Left ventricle myocardium inferior (tissue), 1 donor: ENCODE measurements at regions not wholly inside any gene's neighbourhood (a gene's known extent, or its start where the extent isn't known, plus 50 kb on each side); places are given as distances from the start of the nearest gene placed in this dataset.
A peak's percentile ranks its signal among the peaks of the same experiment; 100 is the strongest.

Experiments
- DNase-seq: peaks from one replicate; pipeline ENCODE4 v3.0.0-alpha.2; 2020
- H3K27ac ChIP-seq: fragments of 200-600 bp; replicated peaks from 2 replicates; pipeline ENCODE4 v1.8.0; 2021
- H3K27me3 ChIP-seq: fragments of 200-600 bp; 2 replicates; pipeline ENCODE4 v1.8.0; 2021; ENCODE audit warnings: low read depth
- H3K36me3 ChIP-seq: fragments of 200-600 bp; 2 replicates; pipeline ENCODE4 v1.8.0; 2021
- H3K4me1 ChIP-seq: fragments of 200-600 bp; 2 replicates; pipeline ENCODE4 v1.8.0; 2021
- H3K4me3 ChIP-seq: fragments of 200-600 bp; 2 replicates; pipeline ENCODE4 v1.8.0; 2021; ENCODE audit warnings: mild to moderate bottlenecking, moderate library complexity
- H3K9me3 ChIP-seq: fragments of 200-600 bp; replicated peaks from 2 replicates; pipeline ENCODE4 v1.8.0; 2021
- intact Hi-C: fragments of 100-400 bp; cut with micrococcal nuclease; formaldehyde crosslinking; loops from one replicate; pipeline ENCODE4 v1.11.0; 2022
- TF ChIP-seq, protein P1 (sequence below): fragments of 200-600 bp; IDR thresholded peaks from 2 replicates; pipeline ENCODE4 v1.8.0; 2021; ENCODE audit warnings: antibody characterized with exemption, mild to moderate bottlenecking, borderline replicate concordance
- donor health status: DM: no; HTN: yes; CAD: no; lungs with severe emphysema.

DNA sequence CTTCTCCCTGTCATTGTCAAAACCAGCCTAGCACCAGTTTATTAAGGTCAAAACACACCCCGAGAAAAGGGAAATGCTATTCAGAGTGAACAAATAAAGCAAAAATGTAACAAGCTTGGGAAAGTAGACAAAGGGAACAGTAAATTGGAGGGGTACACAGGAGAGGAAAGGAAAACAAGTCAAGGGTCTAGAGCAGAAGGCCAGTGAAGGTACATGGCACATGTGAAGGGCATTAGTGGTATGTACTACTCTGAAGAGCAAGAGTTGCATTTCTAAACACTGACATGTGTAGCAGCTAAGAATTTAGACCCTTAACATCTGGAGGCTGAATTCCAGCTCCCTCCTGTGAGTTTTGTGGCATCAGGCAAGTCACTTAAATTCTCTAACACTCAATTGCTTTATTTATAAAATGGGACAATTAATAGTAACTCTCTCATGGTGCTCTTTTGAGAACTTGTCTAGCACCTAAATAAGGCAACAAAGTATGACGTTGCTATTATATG lies 244.3 kb upstream of the ADAMTS9 start:
- Histone ChIP-seq H3K36me3 (no peaks in the 10 kb centered on the region), H3K9me3 (peaks cover 13% of the 10 kb centered on the region), H3K27me3 (no peaks in the 10 kb centered on the region), H3K4me1 (no peaks in the 10 kb centered on the region), H3K4me3 (no peak overlapping the region), H3K27ac (no peak overlapping the region)
- TF ChIP-seq, protein P1, sequence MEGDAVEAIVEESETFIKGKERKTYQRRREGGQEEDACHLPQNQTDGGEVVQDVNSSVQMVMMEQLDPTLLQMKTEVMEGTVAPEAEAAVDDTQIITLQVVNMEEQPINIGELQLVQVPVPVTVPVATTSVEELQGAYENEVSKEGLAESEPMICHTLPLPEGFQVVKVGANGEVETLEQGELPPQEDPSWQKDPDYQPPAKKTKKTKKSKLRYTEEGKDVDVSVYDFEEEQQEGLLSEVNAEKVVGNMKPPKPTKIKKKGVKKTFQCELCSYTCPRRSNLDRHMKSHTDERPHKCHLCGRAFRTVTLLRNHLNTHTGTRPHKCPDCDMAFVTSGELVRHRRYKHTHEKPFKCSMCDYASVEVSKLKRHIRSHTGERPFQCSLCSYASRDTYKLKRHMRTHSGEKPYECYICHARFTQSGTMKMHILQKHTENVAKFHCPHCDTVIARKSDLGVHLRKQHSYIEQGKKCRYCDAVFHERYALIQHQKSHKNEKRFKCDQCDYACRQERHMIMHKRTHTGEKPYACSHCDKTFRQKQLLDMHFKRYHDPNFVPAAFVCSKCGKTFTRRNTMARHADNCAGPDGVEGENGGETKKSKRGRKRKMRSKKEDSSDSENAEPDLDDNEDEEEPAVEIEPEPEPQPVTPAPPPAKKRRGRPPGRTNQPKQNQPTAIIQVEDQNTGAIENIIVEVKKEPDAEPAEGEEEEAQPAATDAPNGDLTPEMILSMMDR = no peak
- intact Hi-C loops = no loop called here
- DNase-seq = no peak

DNA sequence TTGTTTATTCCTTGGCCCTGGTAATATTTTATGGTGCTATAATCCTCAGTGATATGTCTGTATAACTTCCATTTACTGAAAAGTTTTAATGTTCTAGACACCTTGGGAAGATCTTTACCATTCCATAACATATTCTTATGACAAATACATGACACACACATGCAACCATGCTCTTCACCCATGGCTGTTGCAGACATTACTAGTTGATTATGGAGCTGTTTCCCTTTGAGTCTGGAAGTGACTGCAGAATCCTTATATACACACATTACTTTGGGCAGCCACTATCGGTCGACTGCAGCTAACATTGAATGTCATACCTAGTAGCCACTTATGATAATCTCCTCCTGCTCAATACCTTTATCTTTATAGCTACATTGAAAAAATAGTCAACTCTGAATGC lies 243.1 kb upstream of the ADAMTS9 start:
- H3K27me3 ChIP-seq = no peaks in the 10 kb centered on the region
- no peaks in the 10 kb centered on the region for H3K4me1 ChIP-seq
- no peak overlapping the region for H3K4me3 ChIP-seq
- no peaks in the 10 kb centered on the region for H3K36me3 ChIP-seq
- TF ChIP-seq, protein P1 = no peak
- no peak for DNase-seq
- intact Hi-C loops = no loop called here
- H3K9me3 ChIP-seq = peaks cover 13% of the 10 kb centered on the region
- no peak overlapping the region for H3K27ac ChIP-seq

DNA sequence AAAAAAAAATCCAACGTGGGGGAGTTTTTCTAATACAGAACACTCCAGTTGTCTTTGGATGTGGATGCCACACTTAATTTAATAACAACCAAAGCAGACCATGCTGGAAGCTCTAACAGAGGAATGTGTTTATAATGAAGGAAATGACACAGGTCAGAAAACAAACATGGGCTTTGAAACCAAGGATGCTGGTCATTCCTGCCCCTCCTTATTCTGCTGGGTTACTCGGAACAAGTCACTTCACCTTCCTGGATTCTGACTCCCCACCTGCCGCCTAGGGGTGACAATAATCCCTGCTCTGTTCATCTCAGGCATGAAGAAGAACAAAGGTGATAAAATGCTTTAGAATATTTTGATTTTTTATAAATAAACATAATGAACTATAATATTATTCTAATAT lies 240.9 kb upstream of the ADAMTS9 start:
- no peak for DNase-seq
- peak overlapping the region; percentile 32 for H3K27ac ChIP-seq

DNA sequence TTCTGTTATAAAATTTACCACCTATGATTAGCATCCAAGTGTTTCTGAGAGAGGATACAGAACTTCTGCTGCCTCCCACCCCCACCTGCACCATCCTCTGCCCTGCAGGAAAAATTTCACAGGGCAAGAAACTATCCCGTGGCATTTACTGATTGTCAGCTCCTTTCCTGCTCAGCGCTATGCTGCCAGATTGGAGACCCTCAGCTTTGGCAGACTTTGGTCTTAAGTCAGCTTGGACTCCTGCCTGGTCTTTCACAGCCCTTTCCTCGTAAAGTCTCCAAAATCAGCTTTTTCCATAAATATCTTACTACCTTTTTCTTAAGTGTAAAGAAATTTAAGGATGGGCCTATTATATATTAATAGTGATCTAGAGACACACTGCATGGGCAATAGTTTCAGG lies 239.9 kb upstream of the ADAMTS9 start:
- no peaks in the 10 kb centered on the region for H3K27me3 ChIP-seq
- peaks cover 4% of the 10 kb centered on the region for H3K9me3 ChIP-seq
- no peak overlapping the region for H3K4me3 ChIP-seq
- no peak for DNase-seq
- intact Hi-C loops = no loop called here
- TF ChIP-seq, protein P1 = no peak
- H3K27ac ChIP-seq = no peak overlapping the region
- no peaks in the 10 kb centered on the region for H3K36me3 ChIP-seq
- H3K4me1 ChIP-seq = peaks cover 6% of the 10 kb centered on the region

More for the DNA sequence above, 240.9 kb upstream of the ADAMTS9 start:
- Histone ChIP-seq H3K4me3 (no peak overlapping the region), H3K4me1 (no peaks in the 10 kb centered on the region), H3K9me3 (peaks cover 13% of the 10 kb centered on the region), H3K27me3 (no peaks in the 10 kb centered on the region), H3K36me3 (no peaks in the 10 kb centered on the region)
- TF ChIP-seq, protein P1 = peak; percentile 36
- intact Hi-C loops = no loop called here

DNA sequence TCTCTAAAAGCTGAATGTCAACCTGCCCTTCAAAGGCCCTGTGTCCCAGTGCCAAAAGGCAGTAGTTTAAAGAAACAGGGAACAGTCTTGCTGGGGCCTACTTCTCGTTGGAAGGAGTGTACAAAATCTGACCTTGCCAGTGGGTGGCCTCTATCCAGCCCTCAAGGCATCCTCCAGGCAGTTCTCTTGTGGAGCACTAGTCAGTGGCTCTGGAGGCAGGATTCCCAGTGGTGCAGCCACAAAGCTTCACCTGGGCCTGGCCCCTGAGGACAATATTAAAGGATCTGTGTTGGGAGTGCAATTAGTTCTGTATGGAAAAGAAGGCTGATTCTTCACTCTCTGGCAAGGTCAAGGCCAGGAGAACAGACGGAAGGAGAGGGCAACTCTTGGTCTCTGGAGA lies 237.8 kb upstream of the ADAMTS9 start:
- H3K27me3 ChIP-seq = no peaks in the 10 kb centered on the region
- no peaks in the 10 kb centered on the region for H3K36me3 ChIP-seq
- no peak for DNase-seq
- intact Hi-C loops = no loop called here
- no peak overlapping the region for H3K4me3 ChIP-seq
- TF ChIP-seq, protein P1 = no peak
- no peaks in the 10 kb centered on the region for H3K9me3 ChIP-seq
- no peak overlapping the region for H3K27ac ChIP-seq
- peaks cover 18% of the 10 kb centered on the region for H3K4me1 ChIP-seq
